HG03520 (cell line): ENCODE measurements at regions not wholly inside any gene's neighbourhood (a gene's known extent, or its start where the extent isn't known, plus 50 kb on each side); places are given as distances from the start of the nearest gene placed in this dataset.
"Not testable (repeated sequence)": the region's sequence is repeated elsewhere in the genome, so short reads cannot be mapped to it uniquely, and the experiment has no call there.

ENCODE experiments used
- ATAC-seq: cut with Tn5 transposase; IDR thresholded peaks from one replicate; pipeline ENCODE4 v1.9.1; 2021; ENCODE audit warnings: mild to moderate bottlenecking, moderate library complexity; ENCODE audit not compliant: unreplicated experiment

GRCh38 chr5:118303296-118303695 is 685.1 kb downstream of the DTWD2 start:
- ATAC-seq = no peak

GRCh38 chr5:118302786-118303185 is 685.6 kb downstream of the DTWD2 start:
- ATAC-seq = no peak

- no peak for ATAC-seq
These were observed 686.7 kb downstream of the DTWD2 start for GRCh38 chr5:118301696-118302095.

- no peak for ATAC-seq
These were observed 693.3 kb downstream of the DTWD2 start for GRCh38 chr5:118295045-118295444.

- no peak for ATAC-seq
These were observed 695.0 kb downstream of the DTWD2 start for GRCh38 chr5:118293378-118293777.

- ATAC-seq = no peak
These were observed 698.1 kb downstream of the DTWD2 start for GRCh38 chr5:118290204-118290603.

GRCh38 chr5:118284230-118284629 is 704.1 kb downstream of the DTWD2 start:
- ATAC-seq = not testable (repeated sequence)

- not testable (repeated sequence) for ATAC-seq
These were observed 705.8 kb downstream of the DTWD2 start for GRCh38 chr5:118282480-118283038.

GRCh38 chr5:118279540-118280294 is 708.6 kb downstream of the DTWD2 start:
- ATAC-seq = no peak

GRCh38 chr5:118270526-118270925 is 717.8 kb downstream of the DTWD2 start:
- ATAC-seq = no peak

- no peak for ATAC-seq
These were observed 730.1 kb downstream of the DTWD2 start for GRCh38 chr5:118258223-118258622.

- ATAC-seq = no peak
These were observed 731.3 kb downstream of the DTWD2 start for GRCh38 chr5:118257066-118257465.

GRCh38 chr5:118253225-118254061 is 734.9 kb downstream of the DTWD2 start:
- ATAC-seq = no peak

- no peak for ATAC-seq
These were observed 739.0 kb downstream of the DTWD2 start for GRCh38 chr5:118249386-118249785.

GRCh38 chr5:118247458-118247857 is 740.9 kb downstream of the DTWD2 start:
- ATAC-seq = no peak

- no peak for ATAC-seq
These were observed 744.7 kb downstream of the DTWD2 start for GRCh38 chr5:118243613-118244012.

GRCh38 chr5:118243068-118243467 is 745.3 kb downstream of the DTWD2 start:
- ATAC-seq = no peak

GRCh38 chr5:118236108-118236849 is 752.1 kb downstream of the DTWD2 start:
- ATAC-seq = peak; percentile 80

GRCh38 chr5:118233606-118234005 is 754.7 kb downstream of the DTWD2 start:
- no peak for ATAC-seq

GRCh38 chr5:118228489-118228888 is 759.9 kb downstream of the DTWD2 start:
- no peak for ATAC-seq

- no peak for ATAC-seq
These were observed 763.8 kb downstream of the DTWD2 start for GRCh38 chr5:118224546-118224945.
